Astrocyte (in vitro differentiated cells and primary cell): ENCODE measurements at regions not wholly inside any gene's neighbourhood (a gene's known extent, or its start where the extent isn't known, plus 50 kb on each side); places are given as distances from the start of the nearest gene placed in this dataset.

Experiments
- DNase-seq: peaks from one replicate; pipeline ENCODE4 v3.0.0-alpha.2; 2010; ENCODE audit warnings: low read depth
- FAIRE-seq: peaks from 2 replicates; lab custom pipeline; 2011; peaks lifted over from hg19 to GRCh38; lab: Jason Lieb, UNC
- H2AFZ ChIP-seq: 2 replicates; pipeline ENCODE4 v1.6.0; 2012; ENCODE audit warnings: low read depth, low read length, inconsistent platforms
- H3K27ac ChIP-seq: 2 replicates; pipeline ENCODE4 v1.5.1; 2011; ENCODE audit warnings: low read depth, low read length, inconsistent platforms
- H3K27me3 ChIP-seq: 2 replicates; pipeline ENCODE4 v1.6.0; 2011; ENCODE audit warnings: low read length, inconsistent platforms; ENCODE audit not compliant: insufficient read depth
- H3K36me3 ChIP-seq: 2 replicates; pipeline ENCODE4 v1.5.1; 2011; ENCODE audit warnings: low read length, inconsistent platforms; ENCODE audit not compliant: insufficient read depth
- H3K4me1 ChIP-seq: 2 replicates; pipeline ENCODE4 v1.5.1; 2011; ENCODE audit warnings: low read length, inconsistent platforms; ENCODE audit not compliant: insufficient read depth
- H3K4me2 ChIP-seq: 2 replicates; pipeline ENCODE4 v1.6.0; 2012; ENCODE audit warnings: low read length, inconsistent platforms
- H3K4me3 ChIP-seq: 2 replicates; pipeline ENCODE4 v1.5.1; 2011; ENCODE audit warnings: low read depth, mild to moderate bottlenecking, low read length, inconsistent platforms; ENCODE audit not compliant: insufficient read depth
- H3K79me2 ChIP-seq: 2 replicates; pipeline ENCODE4 v1.6.0; 2012; ENCODE audit warnings: mild to moderate bottlenecking, low read length, inconsistent platforms; ENCODE audit not compliant: insufficient read depth
- H3K9ac ChIP-seq: 2 replicates; pipeline ENCODE4 v1.6.0; 2012; ENCODE audit warnings: mild to moderate bottlenecking, low read length, inconsistent platforms
- H3K9me3 ChIP-seq: 2 replicates; pipeline ENCODE4 v1.5.1; 2012; ENCODE audit warnings: low read depth, mild to moderate bottlenecking, low read length, inconsistent platforms; ENCODE audit not compliant: insufficient read depth
- H4K20me1 ChIP-seq: 2 replicates; pipeline ENCODE4 v1.6.0; 2012; ENCODE audit warnings: low read length, inconsistent platforms; ENCODE audit not compliant: insufficient read depth
- H3K27ac Mint-ChIP-seq: one replicate; pipeline ENCODE4 v1.8.0; 2021; ENCODE audit warnings: mild to moderate bottlenecking, mixed read lengths; ENCODE audit not compliant: unreplicated experiment
- H3K27me3 Mint-ChIP-seq: one replicate; pipeline ENCODE4 v1.8.0; 2021; ENCODE audit warnings: low read depth, mixed read lengths; ENCODE audit not compliant: unreplicated experiment
- H3K36me3 Mint-ChIP-seq: one replicate; pipeline ENCODE4 v1.8.0; 2021; ENCODE audit warnings: low read depth, mixed read lengths; ENCODE audit not compliant: unreplicated experiment
- H3K4me1 Mint-ChIP-seq: one replicate; pipeline ENCODE4 v1.8.0; 2021; ENCODE audit warnings: low read depth, mixed read lengths; ENCODE audit not compliant: unreplicated experiment
- H3K4me3 Mint-ChIP-seq: one replicate; pipeline ENCODE4 v1.8.0; 2021; ENCODE audit warnings: mild to moderate bottlenecking, moderate library complexity, mixed read lengths; ENCODE audit not compliant: unreplicated experiment
- H3K9me3 Mint-ChIP-seq: one replicate; pipeline ENCODE4 v1.8.0; 2021; ENCODE audit warnings: mild to moderate bottlenecking, mixed read lengths; ENCODE audit not compliant: unreplicated experiment
- EZH2 ChIP-seq: IDR thresholded peaks from 2 replicates; pipeline ENCODE4 v1.6.1; 2012; ENCODE audit warnings: mild to moderate bottlenecking, low read length, inconsistent platforms; ENCODE audit not compliant: insufficient read depth
- TF ChIP-seq, protein P1 (sequence below): IDR thresholded peaks from 2 replicates; pipeline ENCODE4 v1.5.1; 2011; ENCODE audit warnings: low read depth, mild to moderate bottlenecking, inconsistent platforms, low read length, moderate library complexity; ENCODE audit not compliant: insufficient read depth

DNA sequence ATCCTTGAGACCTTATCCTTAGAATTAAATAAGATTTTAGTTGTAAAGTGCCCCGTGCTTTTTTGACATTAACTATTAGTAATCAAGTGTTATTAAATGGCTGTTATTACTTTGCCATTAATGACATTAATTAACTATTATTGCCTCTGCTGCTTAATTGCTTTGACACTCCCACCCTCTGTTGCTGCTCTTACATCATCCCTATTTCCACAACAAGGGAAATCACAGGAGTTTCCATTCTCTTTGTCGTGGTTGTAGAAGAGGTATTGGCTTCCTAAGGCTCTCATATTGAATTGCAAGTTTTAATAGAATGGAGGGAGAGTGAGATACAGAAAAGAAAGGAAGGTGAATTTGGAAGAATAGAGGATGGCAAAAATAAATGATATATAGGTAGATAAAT lies 545.8 kb downstream of the MMUT start:
- Mint-ChIP-seq H3K27me3 (no peaks in the 10 kb centered on the region), H3K4me3 (no peak overlapping the region), H3K9me3 (no peaks in the 10 kb centered on the region), H3K36me3 (no peaks in the 10 kb centered on the region), H3K27ac (no peak overlapping the region), H3K4me1 (no peaks in the 10 kb centered on the region)
- Histone ChIP-seq H3K4me1 (no peaks in the 10 kb centered on the region), H3K36me3 (no peaks in the 10 kb centered on the region), H3K9me3 (no peaks in the 10 kb centered on the region), H4K20me1 (no peaks in the 10 kb centered on the region), H3K9ac (no peak overlapping the region), H2AFZ (no peak overlapping the region), H3K79me2 (no peaks in the 10 kb centered on the region), H3K4me3 (no peak overlapping the region), H3K27me3 (no peaks in the 10 kb centered on the region), H3K27ac (no peak overlapping the region), H3K4me2 (no peak overlapping the region)
- no peak for FAIRE-seq
- no peak for DNase-seq
- no peak for TF ChIP-seq EZH2
- TF ChIP-seq, protein P1, sequence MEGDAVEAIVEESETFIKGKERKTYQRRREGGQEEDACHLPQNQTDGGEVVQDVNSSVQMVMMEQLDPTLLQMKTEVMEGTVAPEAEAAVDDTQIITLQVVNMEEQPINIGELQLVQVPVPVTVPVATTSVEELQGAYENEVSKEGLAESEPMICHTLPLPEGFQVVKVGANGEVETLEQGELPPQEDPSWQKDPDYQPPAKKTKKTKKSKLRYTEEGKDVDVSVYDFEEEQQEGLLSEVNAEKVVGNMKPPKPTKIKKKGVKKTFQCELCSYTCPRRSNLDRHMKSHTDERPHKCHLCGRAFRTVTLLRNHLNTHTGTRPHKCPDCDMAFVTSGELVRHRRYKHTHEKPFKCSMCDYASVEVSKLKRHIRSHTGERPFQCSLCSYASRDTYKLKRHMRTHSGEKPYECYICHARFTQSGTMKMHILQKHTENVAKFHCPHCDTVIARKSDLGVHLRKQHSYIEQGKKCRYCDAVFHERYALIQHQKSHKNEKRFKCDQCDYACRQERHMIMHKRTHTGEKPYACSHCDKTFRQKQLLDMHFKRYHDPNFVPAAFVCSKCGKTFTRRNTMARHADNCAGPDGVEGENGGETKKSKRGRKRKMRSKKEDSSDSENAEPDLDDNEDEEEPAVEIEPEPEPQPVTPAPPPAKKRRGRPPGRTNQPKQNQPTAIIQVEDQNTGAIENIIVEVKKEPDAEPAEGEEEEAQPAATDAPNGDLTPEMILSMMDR = no peak

DNA sequence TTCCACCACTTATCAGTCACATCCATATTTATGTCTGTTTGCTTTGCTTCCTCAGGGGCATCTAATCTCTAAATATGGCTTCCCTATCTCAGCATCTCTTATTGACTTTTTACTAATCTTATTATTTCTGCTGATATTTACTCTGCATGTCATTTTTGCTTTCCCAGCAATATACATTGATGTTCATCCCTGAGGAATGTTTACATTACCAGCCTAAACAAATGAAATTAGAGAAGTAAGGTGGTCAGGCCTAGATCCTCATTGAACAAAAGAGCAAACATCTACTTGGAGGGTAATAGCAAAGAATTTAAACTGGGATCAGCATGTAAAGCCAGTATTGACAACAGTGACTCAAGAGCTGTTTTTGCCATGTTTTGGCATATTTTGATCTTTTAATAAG lies 546.4 kb downstream of the MMUT start:
- FAIRE-seq (no peak), DNase-seq (no peak)
- Mint-ChIP-seq H3K4me1 (no peaks in the 10 kb centered on the region), H3K27me3 (no peaks in the 10 kb centered on the region), H3K9me3 (no peaks in the 10 kb centered on the region), H3K4me3 (no peak overlapping the region), H3K36me3 (no peaks in the 10 kb centered on the region), H3K27ac (no peak overlapping the region)
- Histone ChIP-seq H3K36me3 (no peaks in the 10 kb centered on the region), H3K27ac (no peak overlapping the region), H3K9me3 (no peaks in the 10 kb centered on the region), H3K4me1 (no peaks in the 10 kb centered on the region), H3K4me3 (no peak overlapping the region), H3K9ac (no peak overlapping the region), H3K27me3 (no peaks in the 10 kb centered on the region), H4K20me1 (no peaks in the 10 kb centered on the region), H2AFZ (no peak overlapping the region), H3K79me2 (no peaks in the 10 kb centered on the region), H3K4me2 (no peak overlapping the region)
- TF ChIP-seq EZH2 = no peak
- TF ChIP-seq, protein P1 = no peak

DNA sequence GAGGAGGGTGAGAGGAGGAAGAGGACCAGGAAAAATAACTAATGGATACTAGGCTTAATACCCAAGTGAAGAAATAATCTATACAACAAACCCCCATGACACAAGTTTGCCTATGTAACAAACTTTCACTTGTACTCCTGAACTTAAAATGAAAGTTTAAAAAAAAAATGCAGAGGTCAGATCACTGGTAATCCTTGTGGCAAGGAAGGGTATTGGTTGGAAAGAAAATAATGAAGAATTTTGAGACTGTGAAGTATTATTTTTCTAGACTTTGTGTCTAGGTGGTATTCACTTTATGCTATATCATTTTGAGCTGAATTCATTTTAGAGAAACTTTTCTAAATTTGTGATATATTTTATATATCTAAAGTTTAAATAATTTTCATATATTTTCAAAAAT lies 547.5 kb downstream of the MMUT start:
- Histone ChIP-seq H4K20me1 (no peaks in the 10 kb centered on the region), H3K9me3 (no peaks in the 10 kb centered on the region), H3K9ac (no peak overlapping the region), H3K4me2 (no peak overlapping the region), H3K27me3 (no peaks in the 10 kb centered on the region), H3K27ac (no peak overlapping the region), H3K36me3 (no peaks in the 10 kb centered on the region), H3K4me3 (no peak overlapping the region), H3K79me2 (no peaks in the 10 kb centered on the region), H2AFZ (no peak overlapping the region), H3K4me1 (no peaks in the 10 kb centered on the region)
- Mint-ChIP-seq H3K4me3 (no peak overlapping the region), H3K27me3 (no peaks in the 10 kb centered on the region), H3K36me3 (no peaks in the 10 kb centered on the region), H3K9me3 (no peaks in the 10 kb centered on the region), H3K4me1 (no peaks in the 10 kb centered on the region), H3K27ac (no peak overlapping the region)
- no peak for TF ChIP-seq EZH2
- TF ChIP-seq, protein P1 = no peak
- DNase-seq (no peak), FAIRE-seq (no peak)
